ENCODE measurements at regions not wholly inside any gene's neighbourhood (a gene's known extent, or its start where the extent isn't known, plus 50 kb on each side); places are given as distances from the start of the nearest gene placed in this dataset.

DNA sequence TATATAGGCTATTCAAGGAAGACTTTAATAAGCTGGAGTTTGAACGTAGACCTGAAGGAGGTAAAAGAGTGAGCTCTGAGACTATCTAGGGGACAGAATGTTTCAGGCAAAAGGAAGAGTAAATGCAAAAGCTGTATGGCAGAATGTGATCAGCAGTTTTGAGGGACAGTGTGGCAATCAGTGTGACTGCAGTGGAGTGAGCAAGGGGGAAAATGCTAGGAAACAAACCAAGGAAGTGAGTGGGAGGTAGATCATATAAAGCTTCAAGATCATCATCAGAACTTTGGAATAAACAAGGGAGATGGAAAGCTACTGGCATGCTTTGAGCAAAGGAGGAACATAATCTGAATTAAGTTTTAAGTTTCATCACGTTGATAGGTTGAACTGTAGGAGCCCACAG lies 67.5 kb upstream of the BTG1 start:
- peaks cover 12% of the 10 kb centered on the region for H3K4me1 ChIP-seq (replicated peaks; ENCODE audit: insufficient read depth)
- H3K9me2 ChIP-seq (ENCODE audit: insufficient read depth): no peaks in the 10 kb centered on the region
- no peak overlapping the region for H3K4me2 ChIP-seq
- no peak for DNase-seq
- TF ChIP-seq, protein P1, sequence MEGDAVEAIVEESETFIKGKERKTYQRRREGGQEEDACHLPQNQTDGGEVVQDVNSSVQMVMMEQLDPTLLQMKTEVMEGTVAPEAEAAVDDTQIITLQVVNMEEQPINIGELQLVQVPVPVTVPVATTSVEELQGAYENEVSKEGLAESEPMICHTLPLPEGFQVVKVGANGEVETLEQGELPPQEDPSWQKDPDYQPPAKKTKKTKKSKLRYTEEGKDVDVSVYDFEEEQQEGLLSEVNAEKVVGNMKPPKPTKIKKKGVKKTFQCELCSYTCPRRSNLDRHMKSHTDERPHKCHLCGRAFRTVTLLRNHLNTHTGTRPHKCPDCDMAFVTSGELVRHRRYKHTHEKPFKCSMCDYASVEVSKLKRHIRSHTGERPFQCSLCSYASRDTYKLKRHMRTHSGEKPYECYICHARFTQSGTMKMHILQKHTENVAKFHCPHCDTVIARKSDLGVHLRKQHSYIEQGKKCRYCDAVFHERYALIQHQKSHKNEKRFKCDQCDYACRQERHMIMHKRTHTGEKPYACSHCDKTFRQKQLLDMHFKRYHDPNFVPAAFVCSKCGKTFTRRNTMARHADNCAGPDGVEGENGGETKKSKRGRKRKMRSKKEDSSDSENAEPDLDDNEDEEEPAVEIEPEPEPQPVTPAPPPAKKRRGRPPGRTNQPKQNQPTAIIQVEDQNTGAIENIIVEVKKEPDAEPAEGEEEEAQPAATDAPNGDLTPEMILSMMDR (conservative IDR thresholded peaks at IDR 0.05): no peak
- TF ChIP-seq EZH2 (IDR thresholded peaks at IDR 0.05; ENCODE audit: low read depth): no peak
- CTCF ChIA-PET: interaction anchor here (0.5 kb wide), 1 partner anchor 395 kb away, joined by 7 read pairs; no protein-coding TSS in a partner anchor
- BruUV-seq (replicated peaks): no TSS peak
- peaks cover 7% of the 10 kb centered on the region; the same call in 1 of the 2 replicates for H3F3A ChIP-seq (ENCODE audit: insufficient read depth, low read depth)
- H3K4me3 ChIP-seq: no peak overlapping the region
- no peak overlapping the region for H3K27ac ChIP-seq
- H3K9me3 ChIP-seq (ENCODE audit: insufficient read depth, low read depth): no peaks in the 10 kb centered on the region
- H3K27me3 ChIP-seq (ENCODE audit: insufficient read depth, low read depth): no peaks in the 10 kb centered on the region
- H3K79me2 ChIP-seq (ENCODE audit: low read depth): no peaks in the 10 kb centered on the region
- no peaks in the 10 kb centered on the region for H3K36me3 ChIP-seq (ENCODE audit: low read depth)
- intact Hi-C loops (cut with micrococcal nuclease; ENCODE audit: unreplicated experiment): no loop called here
- POLR2A ChIA-PET (ENCODE audit: unreplicated experiment): no interaction called here
- no peak overlapping the region for H2AFZ ChIP-seq
- no peaks in the 10 kb centered on the region for H4K20me1 ChIP-seq (ENCODE audit: insufficient read depth)

DNA sequence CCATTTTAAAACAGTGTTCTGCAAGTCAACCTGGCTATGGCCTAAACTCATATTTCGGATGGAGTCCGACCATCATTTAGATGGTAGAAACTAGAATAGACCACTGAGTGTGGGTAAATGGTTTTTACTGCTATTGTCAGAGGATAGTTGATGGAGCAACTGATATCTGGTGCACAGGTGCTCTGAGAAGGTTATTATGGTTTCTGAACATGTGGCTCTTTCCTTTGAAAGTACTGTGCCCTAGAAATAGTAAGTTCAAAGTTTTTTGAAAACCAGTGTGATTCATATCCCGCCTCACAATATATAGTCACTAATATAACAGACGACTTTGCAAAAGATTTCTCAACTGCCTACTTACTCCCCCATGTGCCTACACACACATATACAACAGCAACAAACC lies 64.4 kb upstream of the BTG1 start:
- Histone ChIP-seq H3K4me3 (no peak overlapping the region), H3K27me3 (ENCODE audit: insufficient read depth, low read depth) (no peaks in the 10 kb centered on the region), H3K79me2 (ENCODE audit: low read depth) (no peaks in the 10 kb centered on the region), H3K9me3 (ENCODE audit: insufficient read depth, low read depth) (no peaks in the 10 kb centered on the region), H3K4me2 (no peak overlapping the region), H3K27ac (no peak overlapping the region), H3K36me3 (ENCODE audit: low read depth) (no peaks in the 10 kb centered on the region), H4K20me1 (ENCODE audit: insufficient read depth) (no peaks in the 10 kb centered on the region), H3K4me1 (replicated peaks; ENCODE audit: insufficient read depth) (peaks cover 30% of the 10 kb centered on the region), H3F3A (ENCODE audit: insufficient read depth, low read depth) (peaks cover 15% of the 10 kb centered on the region), H3K9me2 (ENCODE audit: insufficient read depth) (no peaks in the 10 kb centered on the region), H2AFZ (no peak overlapping the region)
- intact Hi-C loops (cut with micrococcal nuclease; ENCODE audit: unreplicated experiment): no loop called here
- no TSS peak for BruUV-seq (replicated peaks)
- CTCF ChIA-PET: no interaction called here
- no peak for DNase-seq
- TF ChIP-seq, protein P1 (conservative IDR thresholded peaks at IDR 0.05): no peak
- no peak for TF ChIP-seq EZH2 (IDR thresholded peaks at IDR 0.05; ENCODE audit: low read depth)
- POLR2A ChIA-PET (ENCODE audit: unreplicated experiment): interaction anchor here (0.7 kb wide), 1 partner anchor 56 kb away, joined by 9 read pairs; no protein-coding TSS in a partner anchor

DNA sequence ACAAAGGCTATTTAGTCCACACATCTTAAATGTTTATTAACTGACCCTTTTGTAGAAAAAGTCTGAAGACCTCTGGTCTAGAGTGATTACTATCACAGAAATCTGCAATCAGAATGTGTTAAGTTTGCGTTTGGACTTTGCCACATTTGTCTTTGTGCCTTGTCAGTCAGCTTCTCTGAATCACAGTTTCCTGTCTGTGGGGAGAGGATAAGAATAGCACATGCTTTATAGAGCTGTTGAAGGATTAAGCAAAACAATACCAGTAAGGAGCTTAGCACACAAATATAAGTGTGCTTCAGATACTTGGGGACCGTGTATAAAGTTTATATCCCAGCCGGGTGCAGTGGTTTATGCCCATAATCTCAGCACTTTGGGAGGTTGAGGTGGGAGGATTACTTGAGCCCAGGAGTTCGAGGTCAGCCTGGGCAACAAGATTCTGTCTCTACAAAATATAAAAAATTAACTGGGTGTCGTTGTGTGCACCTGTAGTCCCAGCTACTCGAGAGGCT lies 63.0 kb upstream of the BTG1 start:
- Histone ChIP-seq H3K4me1 (replicated peaks; ENCODE audit: insufficient read depth) (peaks cover 30% of the 10 kb centered on the region), H3K79me2 (ENCODE audit: low read depth) (no peaks in the 10 kb centered on the region), H4K20me1 (ENCODE audit: insufficient read depth) (no peaks in the 10 kb centered on the region), H3F3A (ENCODE audit: insufficient read depth, low read depth) (peaks cover 15% of the 10 kb centered on the region), H3K9me2 (ENCODE audit: insufficient read depth) (no peaks in the 10 kb centered on the region), H3K9me3 (ENCODE audit: insufficient read depth, low read depth) (no peaks in the 10 kb centered on the region), H3K27ac (peak overlapping the region; percentile 89), H3K36me3 (ENCODE audit: low read depth) (no peaks in the 10 kb centered on the region), H3K4me2 (peak overlapping the region; percentile 81), H3K4me3 (peak overlapping the region; percentile 51; the same call in 1 of the 2 replicates), H2AFZ (peak overlapping the region; percentile 81), H3K27me3 (ENCODE audit: insufficient read depth, low read depth) (no peaks in the 10 kb centered on the region)
- CTCF ChIA-PET: no interaction called here
- no TSS peak for BruUV-seq (replicated peaks)
- POLR2A ChIA-PET (ENCODE audit: unreplicated experiment): interaction anchor here (0.9 kb wide), 1 partner anchor 63 kb away, joined by 3 read pairs; the partner anchor contains the start of gene BTG1
- intact Hi-C loops (cut with micrococcal nuclease; ENCODE audit: unreplicated experiment): no loop called here
- peak; percentile 4 to 72 for DNase-seq
- TF ChIP-seq, protein P1 (conservative IDR thresholded peaks at IDR 0.05): no peak
- TF ChIP-seq EZH2 (IDR thresholded peaks at IDR 0.05; ENCODE audit: low read depth): no peak
